Colonic mucosa (tissue), 4 donors: ENCODE measurements at regions not wholly inside any gene's neighbourhood (a gene's known extent, or its start where the extent isn't known, plus 50 kb on each side); places are given as distances from the start of the nearest gene placed in this dataset.

Source experiments
- DNase-seq: peaks from one replicate; pipeline ENCODE4 v3.0.0-alpha.2; 2020
- H3K27ac ChIP-seq: fragments of 200-600 bp; one replicate; pipeline ENCODE4 v1.8.0; 2021
- H3K27me3 ChIP-seq: fragments of 200-600 bp; one replicate; pipeline ENCODE4 v1.8.0; 2021
- H3K36me3 ChIP-seq: fragments of 200-600 bp; one replicate; pipeline ENCODE4 v1.8.0; 2021
- H3K4me1 ChIP-seq: fragments of 200-600 bp; one replicate; pipeline ENCODE4 v1.8.0; 2021; ENCODE audit warnings: mild to moderate bottlenecking
- H3K4me3 ChIP-seq: fragments of 200-600 bp; one replicate; pipeline ENCODE4 v1.8.0; 2021
- H3K9ac ChIP-seq, 2 donors: one replicate each; pipeline ENCODE4 v1.7.0; 2013; ENCODE audit warnings: control low read depth in 2 of 2, low read depth in 2 of 2, low read length in 2 of 2
- H3K9me3 ChIP-seq: fragments of 200-600 bp; one replicate; pipeline ENCODE4 v1.8.0; 2021
- intact Hi-C: fragments of 100-400 bp; cut with DNase I; formaldehyde crosslinking; loops from one replicate; pipeline ENCODE4 v1.14.1; 2022
- TF ChIP-seq, protein P1 (sequence below): fragments of 200-600 bp; IDR thresholded peaks from one replicate; pipeline ENCODE4 v1.8.0; 2022; ENCODE audit warnings: antibody characterized with exemption, mild to moderate bottlenecking
- donor health status: healthy.
- donor health status: DM: no; HTN: no; CAD: no.
- donor health status: DM: no; HTN: no; CAD: no.

DNA sequence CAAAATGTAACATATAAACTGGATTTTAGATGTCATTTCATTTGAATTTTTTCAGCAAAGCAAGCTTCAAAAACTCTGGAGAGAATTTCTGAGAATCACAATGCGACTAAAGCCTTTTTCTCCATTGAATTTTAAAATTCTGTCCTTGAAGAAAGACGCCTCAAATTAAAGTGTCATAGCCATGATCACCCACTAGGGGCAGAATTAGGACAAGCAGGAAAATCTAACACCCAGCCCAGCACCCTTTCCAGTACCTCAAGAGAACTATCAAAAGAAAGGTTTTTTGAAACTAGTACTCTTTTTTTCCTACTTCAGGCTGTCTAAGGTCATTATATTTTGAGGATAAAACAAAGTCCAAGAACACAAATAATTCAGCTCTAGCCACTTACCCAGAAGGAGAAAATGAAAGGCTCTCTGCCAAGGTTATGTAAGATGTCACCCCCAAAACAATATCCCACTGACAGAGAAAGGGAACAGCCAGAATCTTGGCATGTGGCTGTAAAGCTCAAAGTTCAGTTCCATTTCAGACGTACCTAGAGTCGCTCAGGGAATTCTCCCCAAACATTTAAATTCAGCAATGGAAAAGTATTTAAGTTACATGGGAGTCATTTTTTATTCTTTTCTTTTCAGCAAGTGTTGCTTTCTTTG is 299.4 kb downstream of the SNX13 start:
- TF ChIP-seq, protein P1, sequence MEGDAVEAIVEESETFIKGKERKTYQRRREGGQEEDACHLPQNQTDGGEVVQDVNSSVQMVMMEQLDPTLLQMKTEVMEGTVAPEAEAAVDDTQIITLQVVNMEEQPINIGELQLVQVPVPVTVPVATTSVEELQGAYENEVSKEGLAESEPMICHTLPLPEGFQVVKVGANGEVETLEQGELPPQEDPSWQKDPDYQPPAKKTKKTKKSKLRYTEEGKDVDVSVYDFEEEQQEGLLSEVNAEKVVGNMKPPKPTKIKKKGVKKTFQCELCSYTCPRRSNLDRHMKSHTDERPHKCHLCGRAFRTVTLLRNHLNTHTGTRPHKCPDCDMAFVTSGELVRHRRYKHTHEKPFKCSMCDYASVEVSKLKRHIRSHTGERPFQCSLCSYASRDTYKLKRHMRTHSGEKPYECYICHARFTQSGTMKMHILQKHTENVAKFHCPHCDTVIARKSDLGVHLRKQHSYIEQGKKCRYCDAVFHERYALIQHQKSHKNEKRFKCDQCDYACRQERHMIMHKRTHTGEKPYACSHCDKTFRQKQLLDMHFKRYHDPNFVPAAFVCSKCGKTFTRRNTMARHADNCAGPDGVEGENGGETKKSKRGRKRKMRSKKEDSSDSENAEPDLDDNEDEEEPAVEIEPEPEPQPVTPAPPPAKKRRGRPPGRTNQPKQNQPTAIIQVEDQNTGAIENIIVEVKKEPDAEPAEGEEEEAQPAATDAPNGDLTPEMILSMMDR: peak; percentile 49
- no peak overlapping the region for H3K27ac ChIP-seq
- intact Hi-C loops: loop anchor here (10.0 kb wide), 4 partner anchors 56 to 716 kb away; no protein-coding TSS in a partner anchor
- no peaks in the 10 kb centered on the region for H3K36me3 ChIP-seq
- H3K27me3 ChIP-seq: no peaks in the 10 kb centered on the region
- peak; percentile 42 for DNase-seq
- no peak overlapping the region for H3K4me3 ChIP-seq
- H3K4me1 ChIP-seq: no peaks in the 10 kb centered on the region
- H3K9ac ChIP-seq: no peak overlapping the region
- H3K9me3 ChIP-seq: no peaks in the 10 kb centered on the region

DNA sequence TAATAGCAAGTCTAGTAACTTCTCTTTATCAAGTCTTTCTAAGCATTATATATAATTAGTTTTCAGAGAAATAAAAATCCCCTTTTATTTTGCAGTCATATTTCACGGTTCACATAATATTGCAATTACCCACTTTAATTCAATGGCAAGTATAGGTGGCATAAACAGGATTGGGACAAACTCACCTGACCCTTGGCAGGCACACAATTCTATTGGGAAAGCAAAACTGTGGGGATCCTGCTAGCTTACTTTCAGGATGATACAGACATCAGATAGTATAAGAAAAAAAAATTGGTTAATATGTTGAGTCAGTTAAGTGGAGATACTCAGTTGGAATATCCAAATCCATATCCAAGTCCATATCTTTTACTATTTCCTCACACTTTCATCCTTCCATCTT is 294.8 kb downstream of the SNX13 start:
- no peak for DNase-seq
- Histone ChIP-seq H3K27me3 (no peaks in the 10 kb centered on the region), H3K9me3 (no peaks in the 10 kb centered on the region), H3K4me1 (no peaks in the 10 kb centered on the region), H3K36me3 (no peaks in the 10 kb centered on the region), H3K4me3 (no peak overlapping the region), H3K9ac (no peak overlapping the region), H3K27ac (no peak overlapping the region)
- intact Hi-C loops: loop anchor here (10.0 kb wide), 4 partner anchors 61 to 721 kb away; no protein-coding TSS in a partner anchor
- TF ChIP-seq, protein P1: no peak

DNA sequence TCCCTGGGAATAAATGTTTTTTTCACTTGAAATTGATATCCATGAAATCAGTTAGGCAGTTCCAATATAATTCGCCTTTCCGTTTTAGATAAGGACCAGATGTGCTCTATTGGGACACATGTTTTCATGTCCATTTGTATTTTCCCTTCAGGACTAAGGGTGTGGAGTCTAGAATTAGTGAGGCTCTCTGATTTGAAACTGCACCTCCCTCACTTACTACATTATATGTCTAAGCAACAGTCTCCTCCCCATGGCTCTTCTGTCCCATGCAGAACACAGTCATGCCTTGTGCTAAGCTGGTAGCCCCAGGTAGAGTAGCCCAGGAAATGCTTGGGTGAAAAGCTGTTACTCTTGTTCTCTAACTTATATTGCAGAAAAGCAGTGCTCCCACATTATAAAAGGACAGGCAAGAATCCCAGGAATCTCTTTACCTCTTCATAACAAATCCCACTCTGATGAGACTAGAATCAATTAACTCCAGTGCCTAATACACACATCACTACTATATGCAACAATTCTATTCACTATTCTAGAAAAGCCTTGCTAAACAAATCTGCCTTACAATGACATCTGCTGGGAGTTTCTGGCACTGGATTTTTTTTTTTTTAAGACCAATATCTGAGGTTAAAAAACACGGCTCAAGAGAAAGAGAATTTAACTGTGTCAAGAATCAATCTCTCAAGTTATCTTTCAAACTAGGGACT is 293.9 kb downstream of the SNX13 start:
- TF ChIP-seq, protein P1: no peak
- no peak for DNase-seq
- no peak overlapping the region for H3K9ac ChIP-seq
- H3K36me3 ChIP-seq: no peaks in the 10 kb centered on the region
- H3K27ac ChIP-seq: no peak overlapping the region
- H3K9me3 ChIP-seq: no peaks in the 10 kb centered on the region
- no peaks in the 10 kb centered on the region for H3K27me3 ChIP-seq
- H3K4me3 ChIP-seq: no peak overlapping the region
- H3K4me1 ChIP-seq: no peaks in the 10 kb centered on the region
- intact Hi-C loops: loop anchor here (10.0 kb wide), 4 partner anchors 62 to 722 kb away; no protein-coding TSS in a partner anchor

GRCh38 chr7:17651341-17651740 is 289.0 kb downstream of the SNX13 start:
- H3K36me3 ChIP-seq: no peaks in the 10 kb centered on the region
- no peaks in the 10 kb centered on the region for H3K27me3 ChIP-seq
- intact Hi-C loops: loop anchor here (5.0 kb wide), 1 partner anchor 349 kb away; no protein-coding TSS in a partner anchor
- no peak for DNase-seq
- no peak overlapping the region for H3K9ac ChIP-seq
- TF ChIP-seq, protein P1: no peak
- no peaks in the 10 kb centered on the region for H3K4me1 ChIP-seq
- no peak overlapping the region for H3K27ac ChIP-seq
- H3K9me3 ChIP-seq: no peaks in the 10 kb centered on the region
- H3K4me3 ChIP-seq: no peak overlapping the region

DNA sequence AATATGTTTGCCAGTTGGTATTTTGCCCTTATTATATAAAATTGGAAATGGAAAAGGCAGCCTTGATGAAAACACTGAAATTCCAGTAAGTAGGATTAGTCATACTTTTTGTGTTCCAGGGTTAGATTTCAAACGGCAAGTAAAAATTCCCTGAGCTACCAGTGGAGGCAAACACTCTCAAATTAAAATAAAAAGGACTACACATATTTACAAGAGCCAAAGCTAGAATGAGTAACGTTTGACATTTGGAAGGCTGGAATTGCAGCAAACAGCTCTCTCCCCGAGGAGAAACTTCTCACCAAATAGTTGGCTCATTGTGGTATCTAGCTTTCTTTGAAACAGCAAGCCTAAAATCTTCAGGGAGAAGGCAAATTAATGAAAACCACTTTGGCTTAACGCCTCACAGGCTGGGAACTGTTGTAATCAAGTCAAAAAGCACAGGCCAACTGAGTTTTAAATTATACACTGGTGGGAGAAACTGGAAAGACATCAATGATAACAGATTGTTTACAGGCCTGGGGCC is 288.4 kb downstream of the SNX13 start:
- H3K27ac ChIP-seq: no peak overlapping the region
- no peak for DNase-seq

More for the DNA sequence above, 288.4 kb downstream of the SNX13 start:
- no peaks in the 10 kb centered on the region for H3K9me3 ChIP-seq
- H3K36me3 ChIP-seq: no peaks in the 10 kb centered on the region
- no peak overlapping the region for H3K4me3 ChIP-seq
- no peaks in the 10 kb centered on the region for H3K4me1 ChIP-seq
- intact Hi-C loops: loop anchor here (5.0 kb wide), 1 partner anchor 350 kb away; no protein-coding TSS in a partner anchor
- TF ChIP-seq, protein P1: no peak
- H3K27me3 ChIP-seq: no peaks in the 10 kb centered on the region
- no peak overlapping the region for H3K9ac ChIP-seq
